ENCODE measurements at regions not wholly inside any gene's neighbourhood (a gene's known extent, or its start where the extent isn't known, plus 50 kb on each side); places are given as distances from the start of the nearest gene placed in this dataset.

DNA sequence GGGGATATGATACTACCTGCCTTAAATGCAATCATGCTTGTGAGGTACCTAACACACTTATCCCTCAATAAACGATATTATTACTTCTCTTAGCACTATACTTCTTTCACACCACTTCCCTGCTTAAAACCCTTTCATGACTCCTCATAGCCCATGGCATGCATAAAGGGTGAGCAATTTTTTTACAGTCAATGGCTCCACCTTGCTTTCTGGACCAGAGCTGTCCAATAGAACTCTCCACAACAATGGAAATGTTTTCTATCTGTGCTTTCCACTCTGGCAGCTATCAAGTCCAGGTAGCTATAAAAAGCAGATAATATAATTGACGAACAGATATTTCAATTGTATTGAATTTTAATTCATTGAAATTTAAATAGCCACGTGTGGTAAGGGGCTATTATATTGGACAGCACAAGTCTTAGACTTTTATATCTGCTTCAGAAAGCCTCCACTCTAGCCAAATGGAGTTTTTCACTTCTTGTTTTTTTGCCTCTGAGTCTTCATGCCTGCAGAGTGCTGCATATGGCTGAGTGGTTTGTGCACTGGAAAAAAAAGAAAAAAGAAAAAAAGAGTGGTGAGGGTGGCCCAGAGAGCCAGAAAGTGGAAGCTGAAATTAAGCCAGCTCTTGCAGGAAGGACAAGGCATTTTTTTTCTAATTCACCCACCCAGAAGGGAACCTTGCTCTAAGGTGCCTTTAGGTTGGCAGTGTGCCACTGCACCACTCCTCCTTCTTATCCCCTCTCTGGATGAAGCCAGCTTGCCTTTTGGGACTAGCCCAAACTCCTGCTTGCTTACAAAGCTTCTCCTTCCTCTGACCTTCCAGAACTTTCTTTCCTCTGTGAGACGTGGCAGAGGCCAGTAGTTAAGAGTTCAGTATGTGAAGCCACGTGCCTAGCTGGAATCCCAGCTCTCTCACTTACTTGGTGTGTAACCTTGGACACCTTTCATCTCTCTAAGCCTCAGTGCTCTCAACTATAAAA, 239.0 kb upstream of the LRTM1 start:
- no peak for DNase-seq (ENCODE audit: low read depth, low spot score)

DNA sequence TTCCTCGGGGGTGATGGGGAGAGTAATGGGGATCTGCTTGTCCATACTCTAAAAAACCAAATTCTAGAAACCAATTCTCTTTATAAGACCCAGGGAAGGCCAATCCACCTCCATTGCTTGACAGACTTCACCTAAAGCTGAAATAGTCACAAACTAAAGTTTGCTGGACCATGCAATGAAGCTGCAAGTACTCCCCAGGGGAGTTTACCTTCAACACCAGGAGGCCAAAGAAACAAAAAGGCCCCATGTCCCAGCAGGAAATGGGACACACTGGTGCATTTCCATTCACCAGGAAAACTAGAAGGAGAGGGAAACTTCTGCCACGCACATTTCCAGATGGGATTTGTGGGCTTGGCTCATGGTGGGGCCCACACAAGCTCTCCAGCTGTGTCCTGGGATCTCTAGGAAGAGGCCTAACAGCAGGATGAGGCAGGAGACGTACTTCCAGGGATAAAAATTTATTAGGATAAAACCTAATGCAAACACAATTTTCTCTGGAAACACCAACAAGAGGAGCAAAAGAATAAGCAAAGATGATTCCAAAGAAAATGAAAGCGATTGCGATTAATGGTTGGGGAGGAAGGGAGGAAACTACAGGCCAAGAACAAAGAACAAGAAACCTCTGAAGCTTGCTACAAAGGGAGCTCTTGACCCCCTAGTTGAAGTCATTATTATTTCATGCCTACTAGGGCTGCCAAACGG, 238.0 kb upstream of the LRTM1 start:
- no peak for DNase-seq (ENCODE audit: low read depth, low spot score)
- H3K4me3 ChIP-seq (ENCODE audit: low read length), result no peak overlapping the region

More for the DNA sequence above, 239.0 kb upstream of the LRTM1 start:
- no peak overlapping the region for H3K4me3 ChIP-seq (ENCODE audit: low read length)

- H3K4me3 ChIP-seq (ENCODE audit: low read length), result no peak overlapping the region
- DNase-seq (ENCODE audit: low read depth, low spot score), result no peak
These were observed 237.4 kb upstream of the LRTM1 start for GRCh38 chr3:55165278-55165677.

DNA sequence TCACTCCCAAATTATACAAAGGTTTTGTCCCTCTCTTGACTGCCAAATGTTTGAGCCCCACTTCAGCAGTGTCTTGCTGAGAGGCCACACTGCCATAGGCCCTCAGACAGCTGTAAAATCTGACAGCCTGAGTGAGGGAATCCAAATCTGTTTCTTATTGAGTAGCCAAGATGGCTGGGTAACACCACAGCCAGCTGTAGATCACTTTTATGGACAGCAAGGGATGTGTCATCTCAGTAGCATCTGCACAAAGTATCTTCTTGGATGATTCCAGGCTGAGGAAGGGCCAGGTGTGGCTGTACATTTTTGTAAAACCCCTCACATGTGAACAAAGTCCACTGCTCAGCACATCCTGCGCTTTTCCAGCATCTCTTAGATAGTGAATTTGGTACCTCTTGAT, 237.0 kb upstream of the LRTM1 start:
- no peak overlapping the region for H3K4me3 ChIP-seq (ENCODE audit: low read length)
- DNase-seq (ENCODE audit: low read depth, low spot score), result no peak

- DNase-seq (ENCODE audit: low read depth, low spot score), result no peak
- H3K4me3 ChIP-seq (ENCODE audit: low read length), result no peak overlapping the region
These were observed 236.3 kb upstream of the LRTM1 start for GRCh38 chr3:55164191-55164590.

- DNase-seq (ENCODE audit: low read depth, low spot score), result no peak
- no peak overlapping the region for H3K4me3 ChIP-seq (ENCODE audit: low read length)
These were observed 235.6 kb upstream of the LRTM1 start for GRCh38 chr3:55163421-55163820.

DNA sequence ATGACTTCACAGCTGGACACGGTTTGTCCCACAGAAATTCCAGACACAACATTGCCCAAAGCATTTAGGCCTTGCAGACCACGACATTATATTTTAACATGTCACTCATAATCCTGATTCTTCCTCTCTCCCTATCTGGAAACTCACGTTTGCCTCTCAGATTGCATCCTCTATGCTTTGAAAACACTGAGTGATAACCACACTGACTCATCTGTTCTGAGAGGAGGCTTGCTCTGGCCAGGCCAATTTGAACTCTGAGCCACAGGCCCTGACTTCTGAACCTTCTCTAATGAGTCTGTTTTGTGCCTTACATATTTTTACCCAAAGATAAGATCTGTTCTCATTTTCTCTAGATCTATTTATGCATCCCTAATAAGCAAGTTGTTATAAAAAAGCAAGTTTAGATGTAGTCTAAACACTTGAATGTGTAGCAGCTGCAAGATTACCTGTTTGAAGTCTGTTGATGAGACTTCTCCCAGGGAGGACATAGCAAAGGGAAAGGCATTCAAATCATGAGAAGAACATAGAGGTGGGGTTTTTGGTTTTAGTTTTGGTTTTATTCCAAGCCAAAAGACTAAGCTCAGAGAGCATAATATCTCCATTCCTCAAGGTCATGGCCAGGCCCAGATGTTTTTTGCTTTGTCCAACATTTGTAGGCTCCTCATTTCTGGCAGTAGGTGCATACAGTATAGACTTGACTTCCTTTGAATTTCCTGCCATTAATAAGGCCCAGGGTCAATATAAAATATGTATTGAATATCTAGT, 234.4 kb upstream of the LRTM1 start:
- H3K4me3 ChIP-seq (ENCODE audit: low read length), result no peak overlapping the region
- no peak for DNase-seq (ENCODE audit: low read depth, low spot score)

GRCh38 chr3:55161231-55161630, 233.4 kb upstream of the LRTM1 start:
- no peak for DNase-seq (ENCODE audit: low read depth, low spot score)
- no peak overlapping the region for H3K4me3 ChIP-seq (ENCODE audit: low read length)

DNA sequence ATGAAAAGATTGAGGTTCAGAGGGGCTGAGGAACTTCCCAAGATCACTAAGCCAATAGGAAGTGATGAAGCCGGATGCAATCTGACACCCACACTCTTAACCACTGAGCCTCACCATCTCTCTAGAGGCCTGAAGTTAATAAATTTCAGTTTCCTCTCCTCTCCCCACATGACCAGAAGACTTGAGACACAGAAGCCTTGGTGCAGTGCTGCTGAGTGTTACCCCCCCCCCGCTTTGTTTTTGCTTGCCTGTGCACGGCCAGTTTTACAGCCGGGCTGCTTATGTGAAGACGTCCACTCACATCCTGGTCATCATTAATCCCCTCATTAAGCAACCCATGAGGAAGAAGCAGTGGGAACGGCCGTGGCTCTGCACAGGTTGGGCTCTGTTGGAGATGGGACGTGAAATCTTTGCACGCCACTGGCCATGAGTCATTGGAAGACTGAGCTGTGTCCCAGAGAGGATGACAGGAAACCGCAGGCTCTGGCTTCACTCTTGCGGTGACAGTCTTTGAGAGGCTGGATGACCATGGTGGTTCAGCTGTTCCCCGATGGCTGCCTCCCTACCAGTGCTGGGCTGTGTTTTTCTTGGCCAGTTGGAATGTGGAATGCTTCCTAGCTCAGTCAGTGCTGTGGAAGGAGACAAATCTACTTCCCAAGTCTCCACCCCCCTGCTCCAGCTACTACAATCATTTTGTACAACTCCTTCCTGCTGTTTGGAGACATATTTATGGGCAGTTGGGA, 232.6 kb upstream of the LRTM1 start:
- DNase-seq (ENCODE audit: low read depth, low spot score), result no peak
- no peak overlapping the region for H3K4me3 ChIP-seq (ENCODE audit: low read length)

- no peak overlapping the region for H3K4me3 ChIP-seq (ENCODE audit: low read length)
- DNase-seq (ENCODE audit: low read depth, low spot score), result no peak
These were observed 231.9 kb upstream of the LRTM1 start for GRCh38 chr3:55159711-55160110.

GRCh38 chr3:55159016-55159415, 231.2 kb upstream of the LRTM1 start:
- H3K4me3 ChIP-seq (ENCODE audit: low read length), result no peak overlapping the region
- DNase-seq (ENCODE audit: low read depth, low spot score), result no peak

DNA sequence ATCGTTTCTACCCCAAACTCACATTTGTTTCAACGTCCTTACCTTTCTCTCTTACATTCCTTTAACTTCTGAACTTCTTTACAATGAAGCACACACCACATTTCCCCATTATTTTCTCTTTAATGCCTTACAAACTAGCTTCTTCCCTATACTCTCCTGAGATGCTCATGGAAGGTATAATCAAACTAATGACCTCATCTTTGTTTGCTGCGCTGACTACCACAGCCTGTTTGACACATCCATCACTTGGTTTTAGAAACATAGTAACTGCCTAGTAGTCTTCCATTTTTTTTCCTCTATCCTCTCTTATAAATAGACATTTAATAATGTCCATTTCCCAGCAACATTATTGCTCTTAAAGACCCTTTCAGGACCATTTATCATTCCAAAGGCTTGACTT, 230.5 kb upstream of the LRTM1 start:
- no peak for DNase-seq (ENCODE audit: low read depth, low spot score)

DNA sequence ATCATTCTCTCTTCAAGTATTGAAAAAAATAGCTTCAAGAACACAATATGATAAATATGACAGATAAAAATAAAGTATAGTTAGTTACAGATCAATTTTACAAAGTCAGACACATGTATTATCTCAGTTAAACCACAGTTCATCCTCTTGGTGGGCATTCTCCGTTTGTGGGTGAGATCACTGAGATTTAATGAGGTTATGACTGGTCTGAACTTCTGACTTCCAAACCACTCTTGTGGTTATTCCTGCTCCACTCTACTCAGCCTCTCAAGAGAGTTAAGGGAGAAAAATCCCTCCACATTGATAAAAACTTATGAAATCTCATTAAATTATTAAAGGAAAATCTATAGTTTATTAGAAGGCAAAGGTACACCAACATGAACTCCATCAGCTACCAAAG, 229.9 kb upstream of the LRTM1 start:
- no peak overlapping the region for H3K4me3 ChIP-seq (ENCODE audit: low read length)
- no peak for DNase-seq (ENCODE audit: low read depth, low spot score)

More for the DNA sequence above, 230.5 kb upstream of the LRTM1 start:
- H3K4me3 ChIP-seq (ENCODE audit: low read length), result no peak overlapping the region

DNA sequence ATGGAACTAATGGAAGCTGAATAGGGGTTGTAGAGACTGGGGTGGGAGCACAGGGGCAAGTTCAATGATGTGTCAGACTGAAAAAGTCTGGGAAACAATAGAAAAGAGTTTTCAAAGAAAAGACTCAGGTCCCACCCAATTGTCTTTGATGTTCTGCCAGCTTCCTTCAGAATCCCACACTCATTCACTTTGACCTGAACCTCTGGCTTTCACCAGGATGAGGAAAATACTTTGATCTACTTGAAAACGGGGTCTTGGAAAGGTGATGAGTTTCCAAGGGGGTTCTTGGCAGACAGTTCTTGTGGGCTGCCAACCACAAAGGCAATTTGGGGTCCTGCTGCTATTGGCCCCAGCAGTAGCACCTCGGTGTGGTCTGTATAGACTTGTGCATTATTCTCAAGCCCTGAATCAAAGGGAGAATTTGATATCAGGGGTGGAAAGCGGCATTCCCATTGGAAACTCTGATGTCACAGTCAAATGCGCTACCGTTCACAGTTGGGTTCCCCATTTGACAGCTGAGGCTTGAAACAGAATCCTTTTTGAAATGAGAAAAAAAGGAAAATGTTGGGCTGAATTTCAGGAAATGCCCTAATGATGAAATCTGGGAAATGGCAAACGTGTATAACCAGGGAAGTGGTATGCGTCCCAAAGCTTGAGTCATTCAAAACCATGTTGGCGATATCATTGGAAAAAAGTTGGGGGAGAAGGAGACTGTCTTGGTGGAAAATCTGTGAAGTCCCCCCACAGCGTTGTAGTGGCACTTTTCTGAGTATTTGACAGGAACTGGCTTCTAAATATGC, 229.2 kb upstream of the LRTM1 start:
- no peak for DNase-seq (ENCODE audit: low read depth, low spot score)
- H3K4me3 ChIP-seq (ENCODE audit: low read length), result no peak overlapping the region

DNA sequence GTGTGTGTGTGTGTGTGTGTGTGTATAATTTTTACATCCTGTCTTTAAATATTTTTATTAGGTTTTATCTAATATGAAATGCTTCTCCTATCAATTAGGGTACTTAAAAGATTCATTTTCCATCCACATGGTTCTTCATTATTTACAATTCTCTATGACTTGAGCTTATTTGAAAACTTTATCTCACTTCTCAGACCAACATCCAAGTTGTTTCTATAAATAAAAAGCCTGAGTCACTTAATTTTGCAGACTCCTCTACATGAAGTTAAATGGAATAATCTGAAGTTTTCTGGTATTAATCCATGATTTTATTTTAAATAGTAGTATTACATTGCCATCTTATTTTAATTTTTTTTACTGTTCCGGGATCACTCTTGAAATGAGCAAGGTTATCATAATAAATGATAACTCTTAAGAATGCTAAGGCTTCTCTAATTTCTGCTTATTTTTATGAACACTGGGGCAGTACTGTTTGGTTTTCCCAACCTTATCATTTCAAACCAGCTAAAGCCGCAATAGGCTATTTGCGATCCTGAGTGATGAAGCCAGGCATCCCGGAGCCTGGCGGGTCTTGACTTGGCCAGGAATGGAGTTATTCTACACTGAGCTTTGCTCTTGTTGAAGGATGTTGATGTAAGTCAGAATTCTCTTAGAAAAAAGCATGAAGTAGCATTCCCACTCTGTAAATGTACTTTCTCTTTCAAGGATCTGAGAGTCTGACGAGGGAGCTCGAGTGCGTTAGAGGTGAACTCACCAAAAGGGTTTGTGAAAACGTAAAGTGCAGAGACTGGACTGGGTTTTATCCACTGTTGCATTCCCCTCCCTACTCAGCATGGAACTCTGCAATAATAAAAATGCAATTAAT, 220.2 kb upstream of the LRTM1 start:
- DNase-seq (ENCODE audit: low read depth, low spot score), result no peak
- H3K4me3 ChIP-seq (ENCODE audit: low read length), result no peak overlapping the region

DNA sequence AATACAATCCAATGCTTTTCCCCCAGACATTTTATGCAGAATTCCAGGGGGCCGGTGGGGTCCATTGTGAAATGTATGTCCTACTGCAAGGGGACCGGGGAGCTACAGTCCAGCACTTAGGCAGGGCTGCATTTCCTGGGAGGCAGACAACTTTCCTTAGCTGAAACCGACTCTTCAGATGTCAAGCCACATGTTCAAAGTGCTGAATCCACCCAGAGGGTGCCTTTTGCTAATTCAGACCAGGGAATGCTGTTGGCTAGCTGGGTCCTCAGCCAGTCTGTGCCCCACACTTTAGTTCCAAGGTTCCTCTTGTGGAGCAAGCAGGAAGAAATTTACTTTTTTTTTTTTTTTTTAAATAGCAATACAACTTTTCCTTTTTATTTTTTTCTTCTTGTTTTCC, 219.5 kb upstream of the LRTM1 start:
- DNase-seq (ENCODE audit: low read depth, low spot score), result no peak
- H3K4me3 ChIP-seq (ENCODE audit: low read length), result no peak overlapping the region

DNA sequence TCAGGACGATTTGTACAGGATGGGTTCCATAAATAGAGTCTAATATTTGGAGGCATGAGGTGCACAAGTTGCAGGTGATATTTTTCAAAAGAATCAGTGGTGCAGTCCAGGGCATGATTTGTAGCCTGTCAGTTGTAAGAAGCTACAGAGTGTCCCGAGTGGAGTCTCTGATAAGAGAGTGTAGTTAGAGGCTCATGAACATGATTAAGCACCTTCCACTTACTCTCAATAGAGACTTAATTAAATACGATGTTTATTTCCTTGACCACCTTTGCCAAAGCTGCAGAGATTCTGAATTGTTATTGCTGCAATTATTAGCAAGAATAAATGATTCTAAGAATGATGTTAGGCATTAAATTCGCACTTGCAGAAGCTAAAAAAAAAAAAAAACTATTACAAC, 218.4 kb upstream of the LRTM1 start:
- H3K4me3 ChIP-seq (ENCODE audit: low read length), result no peak overlapping the region
- no peak for DNase-seq (ENCODE audit: low read depth, low spot score)
